Thoracic aorta (tissue), 2 donors: ENCODE measurements at regions not wholly inside any gene's neighbourhood (a gene's known extent, or its start where the extent isn't known, plus 50 kb on each side); places are given as distances from the start of the nearest gene placed in this dataset.

Source experiments
- ATAC-seq: fragments of 150-250 bp; one replicate; pipeline ENCODE4 v1.8.0; 2017; ENCODE audit warnings: low read depth; ENCODE audit not compliant: insufficient number of reproducible peaks, low FRiP score
- DNase-seq: peaks from one replicate; pipeline ENCODE4 v3.0.0-alpha.2; 2020; ENCODE audit warnings: low spot score
- H3K27ac ChIP-seq, 2 donors: fragments of 200-600 bp; sonication (generic); 1 replicate in 1 of 2; 2 replicates in 1 of 2; pipeline ENCODE4 v1.5.1; 2016; ENCODE audit warnings: mild to moderate bottlenecking in 2 of 2, moderate library complexity in 2 of 2
- H3K27me3 ChIP-seq: fragments of 200-600 bp; sonication (generic); replicated peaks from 2 replicates; pipeline ENCODE4 v1.6.0; 2016; ENCODE audit warnings: mild to moderate bottlenecking; ENCODE audit not compliant: insufficient read depth
- H3K36me3 ChIP-seq: fragments of 200-600 bp; sonication (generic); one replicate; pipeline ENCODE4 v1.5.1; 2016
- H3K4me1 ChIP-seq, 2 donors: fragments of 200-600 bp; sonication (generic); 1 replicate in 1 of 2; 2 replicates in 1 of 2; pipeline versions ENCODE4 v1.5.1 to v1.6.0; 2016; ENCODE audit warnings: low read depth in 2 of 2, mild to moderate bottlenecking in 1 of 2; ENCODE audit not compliant: control insufficient read depth in 1 of 2
- H3K4me3 ChIP-seq: fragments of 200-600 bp; sonication (generic); 2 replicates; pipeline ENCODE4 v1.5.1; 2016; ENCODE audit warnings: mild to moderate bottlenecking
- H3K9me3 ChIP-seq: fragments of 200-600 bp; sonication (generic); 2 replicates; pipeline ENCODE4 v1.5.1; 2016
- TF ChIP-seq, protein P1 (sequence below): fragments of 200-600 bp; sonication (generic); IDR thresholded peaks from one replicate; pipeline ENCODE4 v1.5.1; 2019; ENCODE audit warnings: antibody characterized with exemption

DNA sequence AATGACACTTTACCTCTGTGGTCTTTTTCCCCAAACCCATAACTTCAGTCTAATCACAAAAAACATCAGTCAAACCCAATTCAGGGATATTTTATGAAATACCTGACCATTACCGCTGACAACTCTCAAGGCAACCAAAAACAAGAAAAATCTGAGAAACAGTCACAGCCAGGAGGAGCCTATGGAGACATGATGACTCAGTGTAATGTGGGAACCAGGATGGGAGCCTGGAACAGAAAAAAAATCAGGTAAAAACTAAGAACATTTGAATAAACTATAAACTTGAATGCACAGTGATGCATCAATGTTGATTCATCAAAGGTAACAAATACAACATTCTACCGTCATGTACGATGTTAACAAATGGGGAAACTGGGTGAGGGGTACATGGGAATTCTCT lies 84.1 kb upstream of the TSHZ2 start:
- DNase-seq (no peak), ATAC-seq (no peak)
- Histone ChIP-seq H3K9me3 (no peaks in the 10 kb centered on the region), H3K27me3 (no peaks in the 10 kb centered on the region), H3K4me3 (no peak overlapping the region), H3K4me1 (no peaks in the 10 kb centered on the region), H3K27ac (no peak overlapping the region), H3K36me3 (no peaks in the 10 kb centered on the region)
- TF ChIP-seq, protein P1, sequence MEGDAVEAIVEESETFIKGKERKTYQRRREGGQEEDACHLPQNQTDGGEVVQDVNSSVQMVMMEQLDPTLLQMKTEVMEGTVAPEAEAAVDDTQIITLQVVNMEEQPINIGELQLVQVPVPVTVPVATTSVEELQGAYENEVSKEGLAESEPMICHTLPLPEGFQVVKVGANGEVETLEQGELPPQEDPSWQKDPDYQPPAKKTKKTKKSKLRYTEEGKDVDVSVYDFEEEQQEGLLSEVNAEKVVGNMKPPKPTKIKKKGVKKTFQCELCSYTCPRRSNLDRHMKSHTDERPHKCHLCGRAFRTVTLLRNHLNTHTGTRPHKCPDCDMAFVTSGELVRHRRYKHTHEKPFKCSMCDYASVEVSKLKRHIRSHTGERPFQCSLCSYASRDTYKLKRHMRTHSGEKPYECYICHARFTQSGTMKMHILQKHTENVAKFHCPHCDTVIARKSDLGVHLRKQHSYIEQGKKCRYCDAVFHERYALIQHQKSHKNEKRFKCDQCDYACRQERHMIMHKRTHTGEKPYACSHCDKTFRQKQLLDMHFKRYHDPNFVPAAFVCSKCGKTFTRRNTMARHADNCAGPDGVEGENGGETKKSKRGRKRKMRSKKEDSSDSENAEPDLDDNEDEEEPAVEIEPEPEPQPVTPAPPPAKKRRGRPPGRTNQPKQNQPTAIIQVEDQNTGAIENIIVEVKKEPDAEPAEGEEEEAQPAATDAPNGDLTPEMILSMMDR, result no peak

DNA sequence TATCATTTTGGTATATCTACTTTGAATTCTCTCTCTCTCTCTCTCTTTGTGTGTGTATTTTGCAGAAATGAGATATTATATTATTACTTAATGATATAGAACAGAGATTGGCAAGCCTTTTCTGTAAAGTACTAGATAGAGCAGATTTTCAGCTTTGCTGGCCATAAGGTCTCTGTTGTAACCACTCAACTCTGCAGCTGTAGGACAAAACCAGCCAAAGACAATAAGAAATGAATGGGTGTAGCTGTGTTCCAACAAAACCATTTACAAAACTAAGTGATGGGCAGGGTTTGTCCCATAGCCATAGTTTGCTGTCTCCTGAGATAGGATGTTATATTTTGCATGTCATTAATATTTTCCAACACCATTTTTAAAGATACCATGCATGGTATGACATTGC lies 91.2 kb upstream of the TSHZ2 start:
- H3K27ac ChIP-seq, result no peak overlapping the region
- no peaks in the 10 kb centered on the region for H3K27me3 ChIP-seq
- no peaks in the 10 kb centered on the region for H3K9me3 ChIP-seq
- TF ChIP-seq, protein P1, result no peak
- H3K4me3 ChIP-seq, result no peak overlapping the region
- no peaks in the 10 kb centered on the region for H3K36me3 ChIP-seq
- ATAC-seq (no peak), DNase-seq (no peak)
- H3K4me1 ChIP-seq, result no peaks in the 10 kb centered on the region

DNA sequence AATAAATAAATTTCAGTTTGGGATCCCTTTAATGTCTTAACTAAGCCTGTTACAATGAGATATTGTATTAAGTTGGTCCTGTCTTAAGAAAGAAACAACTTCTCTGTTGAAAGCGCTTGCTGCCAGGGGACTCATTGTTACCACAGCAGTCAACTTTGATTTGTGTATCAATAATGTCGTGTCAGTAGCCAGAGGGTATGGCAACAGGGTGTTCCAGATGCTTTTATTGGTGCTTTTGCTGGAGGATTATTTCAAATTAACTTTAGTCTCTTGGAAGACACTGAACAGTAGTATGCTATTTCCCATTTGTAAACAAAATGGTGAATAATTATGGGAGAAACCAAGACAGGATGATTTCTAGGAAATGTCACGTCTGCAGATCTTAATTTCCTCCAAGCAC lies 91.9 kb upstream of the TSHZ2 start:
- Histone ChIP-seq H3K4me3 (no peak overlapping the region), H3K4me1 (no peaks in the 10 kb centered on the region), H3K9me3 (no peaks in the 10 kb centered on the region), H3K27me3 (no peaks in the 10 kb centered on the region), H3K27ac (no peak overlapping the region), H3K36me3 (no peaks in the 10 kb centered on the region)
- TF ChIP-seq, protein P1, result no peak
- no peak for ATAC-seq
- DNase-seq, result no peak

DNA sequence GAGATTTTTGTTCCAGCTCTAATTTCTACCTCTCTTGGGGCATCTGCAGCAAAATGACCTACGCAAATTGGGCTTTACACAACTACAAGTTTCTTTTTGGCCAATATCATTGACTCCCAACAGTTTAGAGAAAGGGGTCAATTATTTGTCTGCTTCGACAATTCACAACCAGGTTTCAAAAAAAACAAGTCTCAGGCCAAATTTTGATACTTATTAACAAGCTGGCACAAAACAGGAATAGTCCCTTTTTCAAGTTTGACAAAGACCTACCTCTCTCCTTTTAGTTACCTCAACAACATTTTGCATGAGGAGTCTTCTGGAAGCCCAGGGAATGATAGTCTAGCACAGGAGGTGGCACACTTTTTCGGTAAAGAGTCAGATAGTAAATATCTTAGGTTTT lies 97.9 kb upstream of the TSHZ2 start:
- TF ChIP-seq, protein P1, result no peak

DNA sequence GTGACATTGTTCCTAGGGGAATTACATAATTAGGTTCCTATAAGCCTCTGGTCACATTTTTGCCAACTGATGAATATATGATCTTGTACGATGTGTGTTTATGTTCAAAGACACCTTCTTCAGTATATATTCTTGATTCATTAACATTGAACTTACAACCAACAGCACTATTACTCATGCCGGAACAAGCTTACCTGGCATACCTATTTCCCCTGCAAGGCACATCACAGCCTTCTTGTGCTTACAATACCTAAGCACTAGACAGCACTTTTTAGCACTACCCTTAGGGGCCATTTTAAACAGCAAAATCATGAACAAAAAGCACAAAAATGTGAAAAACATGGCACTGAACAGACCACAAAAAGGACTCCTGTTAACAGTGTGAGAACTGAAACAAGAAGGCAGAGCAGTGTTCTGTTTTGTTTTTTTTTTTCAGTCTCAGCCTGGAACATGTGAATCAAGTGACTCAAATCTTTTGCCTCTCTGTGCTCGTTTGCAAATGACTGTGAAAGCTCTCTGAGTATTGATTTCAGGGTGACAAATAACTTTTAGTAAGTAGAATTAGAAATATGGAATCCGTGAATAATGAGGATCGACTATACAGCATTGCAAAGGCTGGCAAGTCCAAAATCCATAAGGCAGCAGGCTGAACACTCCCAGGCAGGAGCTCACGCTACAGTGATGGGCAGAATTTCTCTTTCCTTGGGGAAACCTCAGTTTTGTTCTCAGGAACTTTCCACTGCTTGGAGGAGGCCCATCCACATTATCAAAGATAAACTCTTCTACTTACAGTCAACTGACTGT lies 102.3 kb upstream of the TSHZ2 start:
- no peak for ATAC-seq
- Histone ChIP-seq H3K9me3 (no peaks in the 10 kb centered on the region), H3K4me3 (no peak overlapping the region), H3K4me1 (no peaks in the 10 kb centered on the region), H3K27me3 (no peaks in the 10 kb centered on the region), H3K36me3 (no peaks in the 10 kb centered on the region), H3K27ac (no peak overlapping the region)
- TF ChIP-seq, protein P1, result no peak
- no peak for DNase-seq

More for the DNA sequence above, 97.9 kb upstream of the TSHZ2 start:
- Histone ChIP-seq H3K36me3 (no peaks in the 10 kb centered on the region), H3K4me3 (no peak overlapping the region), H3K27me3 (no peaks in the 10 kb centered on the region), H3K4me1 (no peaks in the 10 kb centered on the region), H3K9me3 (no peaks in the 10 kb centered on the region), H3K27ac (no peak overlapping the region)
- ATAC-seq (no peak), DNase-seq (no peak)
